GM12878 (cell line): ENCODE measurements at regions not wholly inside any gene's neighbourhood (a gene's known extent, or its start where the extent isn't known, plus 50 kb on each side); places are given as distances from the start of the nearest gene placed in this dataset.

Experiments
- ATAC-seq: fragments of 200-7000 bp; cut with Tn5 transposase; 3 replicates; pipeline ENCODE4 v1.9.1; 2020; ENCODE audit warnings: mild to moderate bottlenecking, moderate library complexity
- BruUV-seq: library from RNA; stranded (reverse); fragments of 400-500 nt; replicated peaks from 2 replicates; lab custom pipeline; 2021; lab: Mats Ljungman, UMichigan
- CTCF ChIA-PET: fragments of 300-600 bp; sonication (Branson Sonifier 250); formaldehyde crosslinking; extraction: SDS; loops from one replicate; lab custom pipeline; 2021; ENCODE audit warnings: inconsistent platforms; lab: Yijun Ruan, JAX
- POLR2A ChIA-PET: fragments of 350-600 bp; formaldehyde crosslinking; extraction: SDS; loops from one replicate; lab custom pipeline; 2021; ENCODE audit warnings: inconsistent platforms; lab: Charles Lee
- RAD21 ChIA-PET: fragments of 300-600 bp; sonication (Branson Sonifier 250); formaldehyde crosslinking; loops from one replicate; lab custom pipeline; 2023; ENCODE audit warnings: antibody characterized with exemption; ENCODE audit not compliant: unreplicated experiment; lab: Charles Lee
- SMC1A ChIA-PET: fragments of 300-600 bp; sonication (Branson Sonifier 250); formaldehyde crosslinking; loops from one replicate; lab custom pipeline; 2023; ENCODE audit not compliant: unreplicated experiment, uncharacterized antibody; lab: Charles Lee
- DNase-seq: peaks from one replicate; pipeline ENCODE4 v3.0.0-alpha.2; 2011; ENCODE audit warnings: low read depth, low spot score
- FAIRE-seq: peaks from 3 replicates; lab custom pipeline; 2011; peaks lifted over from hg19 to GRCh38; lab: Jason Lieb, UNC
- H2AFZ ChIP-seq: 2 replicates; pipeline ENCODE4 v1.6.0; 2011; ENCODE audit warnings: low read depth, low read length, control low read depth; ENCODE audit not compliant: control insufficient read depth
- H3K27ac ChIP-seq: 2 replicates; pipeline ENCODE4 v1.5.1; 2011; ENCODE audit warnings: control low read depth; ENCODE audit not compliant: control insufficient read depth, insufficient read depth
- H3K27me3 ChIP-seq, 2 experiments: replicated peaks in 1 of 2; 2 replicates each; pipeline versions ENCODE4 v1.6.0 to v1.6.1; 2011; ENCODE audit warnings: low read length in 1 of 2; ENCODE audit not compliant: control insufficient read depth in 2 of 2, insufficient read depth in 2 of 2
- H3K36me3 ChIP-seq, 2 experiments: 2 replicates each; pipeline ENCODE4 v1.5.1; 2011; ENCODE audit warnings: low read length in 1 of 2; ENCODE audit not compliant: control insufficient read depth in 2 of 2, insufficient read depth in 2 of 2
- H3K4me1 ChIP-seq: 2 replicates; pipeline ENCODE4 v1.6.1; 2011; ENCODE audit warnings: mild to moderate bottlenecking, low read length, moderate library complexity, mixed read lengths; ENCODE audit not compliant: control insufficient read depth, insufficient read depth
- H3K4me2 ChIP-seq: 2 replicates; pipeline ENCODE4 v1.6.0; 2011; ENCODE audit warnings: control low read depth; ENCODE audit not compliant: control insufficient read depth, insufficient read depth
- H3K4me3 ChIP-seq: fragments of 200-600 bp; sonication (generic); 2 replicates; pipeline ENCODE4 v1.5.1; 2016
- H3K79me2 ChIP-seq: 2 replicates; pipeline ENCODE4 v1.6.0; 2011; ENCODE audit warnings: low read length; ENCODE audit not compliant: control insufficient read depth, insufficient read depth
- H3K9ac ChIP-seq: 2 replicates; pipeline ENCODE4 v1.8.0; 2011; ENCODE audit warnings: low read length, control low read depth, mixed read lengths; ENCODE audit not compliant: control insufficient read depth, insufficient read depth
- H3K9me3 ChIP-seq: replicated peaks from 3 replicates; pipeline ENCODE4 v1.5.1; 2011; ENCODE audit warnings: mild to moderate bottlenecking, low read length; ENCODE audit not compliant: control insufficient read depth, insufficient read depth
- H4K20me1 ChIP-seq: 2 replicates; pipeline ENCODE4 v1.6.0; 2011; ENCODE audit not compliant: control insufficient read depth, insufficient read depth
- ASH2L ChIP-seq: fragments of 300-600, 200-600 bp; sonication (generic); IDR thresholded peaks from 2 replicates; pipeline ENCODE4 v1.6.1; 2017; ENCODE audit warnings: low read depth, mild to moderate bottlenecking, borderline replicate concordance
- CBX3 ChIP-seq: fragments of 200-600 bp; sonication (generic); IDR thresholded peaks from 2 replicates; pipeline ENCODE4 v1.6.1; 2016; ENCODE audit warnings: low read depth, borderline replicate concordance
- DPF2 ChIP-seq: fragments of 450-650 bp; IDR thresholded peaks from 2 replicates; pipeline ENCODE4 v1.6.1; 2017; ENCODE audit warnings: mild to moderate bottlenecking
- EED ChIP-seq: sonication (generic); IDR thresholded peaks from 2 replicates; pipeline ENCODE4 v1.6.1; 2016; ENCODE audit warnings: antibody characterized with exemption, low read depth
- EGR1 ChIP-seq, 2 experiments: IDR thresholded peaks; 1 replicate in 1 of 2; 2 replicates in 1 of 2; pipeline ENCODE4 v1.6.1; 2011 to 2012; ENCODE audit warnings: low read depth in 2 of 2, low read length in 2 of 2, borderline replicate concordance in 1 of 2, mild to moderate bottlenecking in 1 of 2, moderate library complexity in 1 of 2
- EP300 ChIP-seq, 2 experiments: fragments of 150-350 bp in 1 of 2; IDR thresholded peaks; 2 replicates each; pipeline ENCODE4 v1.6.1; 2011 to 2012; ENCODE audit warnings: low read depth in 2 of 2, low read length in 2 of 2, borderline replicate concordance in 1 of 2, improper control_type of control experiment in 1 of 2, inconsistent platforms in 1 of 2; ENCODE audit not compliant: control insufficient read depth in 1 of 2
- FOS ChIP-seq: IDR thresholded peaks from 3 replicates; pipeline ENCODE4 v1.6.1; 2011; ENCODE audit warnings: borderline replicate concordance; ENCODE audit not compliant: insufficient read length; ENCODE audit errors: extremely low read depth
- KAT2A ChIP-seq: conservative IDR thresholded peaks from 2 replicates; pipeline ENCODE4 v1.6.1; 2011; ENCODE audit warnings: low read depth, low read length; ENCODE audit not compliant: control insufficient read depth
- KDM1A ChIP-seq: fragments of 200-600 bp; sonication (generic); IDR thresholded peaks from 2 replicates; pipeline ENCODE4 v1.6.1; 2016; ENCODE audit warnings: borderline replicate concordance
- MEF2A ChIP-seq: IDR thresholded peaks from 2 replicates; pipeline ENCODE4 v1.6.1; 2011; ENCODE audit warnings: low read depth, mild to moderate bottlenecking, low read length, moderate library complexity; ENCODE audit not compliant: insufficient read depth
- NR2C2 ChIP-seq: IDR thresholded peaks from 2 replicates; pipeline ENCODE4 v1.6.1; 2011; ENCODE audit warnings: borderline replicate concordance, low read depth; ENCODE audit not compliant: control insufficient read depth, insufficient read length
- POLR2AphosphoS5 ChIP-seq: IDR thresholded peaks from 2 replicates; pipeline ENCODE4 v1.6.1; 2011; ENCODE audit warnings: mild to moderate bottlenecking, low read length, inconsistent platforms
- SIN3A ChIP-seq: IDR thresholded peaks from 2 replicates; pipeline ENCODE4 v1.6.1; 2012; ENCODE audit warnings: low read depth, low read length, improper control_type of control experiment
- SP1 ChIP-seq: IDR thresholded peaks from one replicate; pipeline ENCODE4 v1.6.1; 2011; ENCODE audit warnings: low read depth, low read length
- SUPT20H ChIP-seq: IDR thresholded peaks from 2 replicates; pipeline ENCODE4 v1.6.1; 2011; ENCODE audit warnings: low read depth, mild to moderate bottlenecking, low read length, moderate library complexity, borderline replicate concordance; ENCODE audit not compliant: control insufficient read depth
- WGBS: methylation state at CpG from one replicate; pipeline ENCODE4 v1.1.6; 2016; ENCODE audit warnings: low lambda C conversion rate; ENCODE audit not compliant: insufficient replicate concordance, insufficient coverage; ENCODE audit errors: missing lambda C conversion rate; 5-methylcytosine and 5-hydroxymethylcytosine counted together
- in situ Hi-C: fragments of 300-500 bp; cut with MboI; formaldehyde crosslinking; loops from 9 replicates; pipeline ENCODE4 v1.14.3; 2018; ENCODE audit warnings: mixed read lengths
- intact Hi-C: fragments of 100-400 bp; cut with micrococcal nuclease; formaldehyde crosslinking; loops from one replicate; pipeline ENCODE4 v1.14.2; 2022; ENCODE audit not compliant: unreplicated experiment
- TF ChIP-seq, protein P1 (sequence below): fragments of 450-650 bp; IDR thresholded peaks from 2 replicates; pipeline ENCODE4 v1.6.1; 2016; ENCODE audit warnings: mild to moderate bottlenecking
- TF ChIP-seq, protein P2 (sequence below): IDR thresholded peaks from 2 replicates; pipeline ENCODE4 v1.6.1; 2011; ENCODE audit warnings: borderline replicate concordance, low read depth, mild to moderate bottlenecking, moderate library complexity, mixed read lengths, low read length; ENCODE audit not compliant: insufficient read depth; ENCODE audit errors: extremely low read length
- TF ChIP-seq, protein P3 (sequence below): fragments of 450-650 bp; IDR thresholded peaks from 2 replicates; pipeline ENCODE4 v1.6.1; 2017; ENCODE audit warnings: mild to moderate bottlenecking, low read depth, inconsistent platforms; ENCODE audit not compliant: poor library complexity, severe bottlenecking
- TF ChIP-seq, protein P4 (sequence below): IDR thresholded peaks from 2 replicates; pipeline ENCODE4 v1.6.1; 2011; ENCODE audit warnings: low read depth, mild to moderate bottlenecking, low read length, moderate library complexity, borderline replicate concordance; ENCODE audit errors: extremely low read depth

DNA sequence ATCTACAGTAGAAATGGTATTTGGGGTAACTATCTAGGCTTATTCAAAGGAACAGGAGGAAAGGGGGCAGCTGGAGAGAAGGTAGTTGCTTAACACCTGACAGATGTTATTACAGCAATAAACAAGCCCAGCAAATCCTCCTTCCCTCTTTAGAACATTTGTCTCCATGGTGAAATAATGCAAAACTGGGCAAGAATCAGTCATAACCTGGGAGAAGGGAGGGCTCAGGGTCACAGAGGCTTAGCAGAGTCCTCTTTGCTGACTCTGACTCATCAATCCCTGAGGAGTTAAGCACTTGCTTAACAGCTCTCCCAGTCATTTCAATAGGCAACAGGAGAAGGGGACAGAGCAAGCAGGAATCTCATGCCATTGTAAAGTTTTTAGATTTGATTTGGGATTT, 230.3 kb downstream of the IBTK start (continued):
- no peak for TF ChIP-seq ASH2L
- no peak for TF ChIP-seq SIN3A
- no peak for TF ChIP-seq EGR1 (IDR thresholded peaks at IDR 0.05; ENCODE audit: borderline replicate concordance in 1 of 2, low read depth in 2 of 2, low read length in 2 of 2)
- no peak for TF ChIP-seq KAT2A
- TF ChIP-seq KDM1A: no peak

DNA sequence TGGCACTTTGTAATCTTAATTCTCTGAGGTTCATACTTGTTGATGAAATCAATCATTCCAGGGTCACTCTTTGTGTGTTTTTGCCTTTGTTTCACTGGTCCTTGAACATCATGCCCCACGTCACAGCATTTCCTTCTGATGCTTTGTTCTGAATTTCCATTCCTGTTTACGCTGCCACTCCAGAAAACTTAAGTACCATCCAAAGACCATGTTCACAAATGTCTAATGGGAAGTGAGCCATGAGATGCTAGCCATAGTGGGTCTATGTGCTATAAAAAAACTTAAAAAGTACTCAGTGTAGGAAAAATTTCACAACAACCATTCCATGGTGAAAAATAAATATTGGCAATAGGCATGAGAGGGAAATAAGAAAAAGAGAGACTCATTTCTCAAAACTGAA, 232.0 kb downstream of the IBTK start:
- no peaks in the 10 kb centered on the region for H3K27me3 ChIP-seq
- no peaks in the 10 kb centered on the region for H3K36me3 ChIP-seq
- H3K27ac ChIP-seq: no peak overlapping the region
- FAIRE-seq (no peak), DNase-seq (no peak), ATAC-seq (no peak)
- intact Hi-C loops: no loop called here
- H3K4me3 ChIP-seq: no peak overlapping the region
- TF ChIP-seq EED (no peak), EP300 (IDR thresholded peaks at IDR 0.05; ENCODE audit: borderline replicate concordance in 1 of 2, control insufficient read depth in 1 of 2, low read depth in 2 of 2, low read length in 2 of 2) (no peak), CBX3 (no peak), ASH2L (no peak), SP1 (no peak), SUPT20H (no peak), MEF2A (no peak), DPF2 (no peak), EGR1 (IDR thresholded peaks at IDR 0.05; ENCODE audit: borderline replicate concordance in 1 of 2, low read depth in 2 of 2, low read length in 2 of 2) (no peak), FOS (no peak), NR2C2 (no peak), POLR2AphosphoS5 (no peak)
- TF ChIP-seq, protein P1, sequence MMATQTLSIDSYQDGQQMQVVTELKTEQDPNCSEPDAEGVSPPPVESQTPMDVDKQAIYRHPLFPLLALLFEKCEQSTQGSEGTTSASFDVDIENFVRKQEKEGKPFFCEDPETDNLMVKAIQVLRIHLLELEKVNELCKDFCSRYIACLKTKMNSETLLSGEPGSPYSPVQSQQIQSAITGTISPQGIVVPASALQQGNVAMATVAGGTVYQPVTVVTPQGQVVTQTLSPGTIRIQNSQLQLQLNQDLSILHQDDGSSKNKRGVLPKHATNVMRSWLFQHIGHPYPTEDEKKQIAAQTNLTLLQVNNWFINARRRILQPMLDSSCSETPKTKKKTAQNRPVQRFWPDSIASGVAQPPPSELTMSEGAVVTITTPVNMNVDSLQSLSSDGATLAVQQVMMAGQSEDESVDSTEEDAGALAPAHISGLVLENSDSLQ: no peak
- TF ChIP-seq, protein P2, sequence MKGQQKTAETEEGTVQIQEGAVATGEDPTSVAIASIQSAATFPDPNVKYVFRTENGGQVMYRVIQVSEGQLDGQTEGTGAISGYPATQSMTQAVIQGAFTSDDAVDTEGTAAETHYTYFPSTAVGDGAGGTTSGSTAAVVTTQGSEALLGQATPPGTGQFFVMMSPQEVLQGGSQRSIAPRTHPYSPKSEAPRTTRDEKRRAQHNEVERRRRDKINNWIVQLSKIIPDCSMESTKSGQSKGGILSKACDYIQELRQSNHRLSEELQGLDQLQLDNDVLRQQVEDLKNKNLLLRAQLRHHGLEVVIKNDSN: no peak
- TF ChIP-seq, protein P3, sequence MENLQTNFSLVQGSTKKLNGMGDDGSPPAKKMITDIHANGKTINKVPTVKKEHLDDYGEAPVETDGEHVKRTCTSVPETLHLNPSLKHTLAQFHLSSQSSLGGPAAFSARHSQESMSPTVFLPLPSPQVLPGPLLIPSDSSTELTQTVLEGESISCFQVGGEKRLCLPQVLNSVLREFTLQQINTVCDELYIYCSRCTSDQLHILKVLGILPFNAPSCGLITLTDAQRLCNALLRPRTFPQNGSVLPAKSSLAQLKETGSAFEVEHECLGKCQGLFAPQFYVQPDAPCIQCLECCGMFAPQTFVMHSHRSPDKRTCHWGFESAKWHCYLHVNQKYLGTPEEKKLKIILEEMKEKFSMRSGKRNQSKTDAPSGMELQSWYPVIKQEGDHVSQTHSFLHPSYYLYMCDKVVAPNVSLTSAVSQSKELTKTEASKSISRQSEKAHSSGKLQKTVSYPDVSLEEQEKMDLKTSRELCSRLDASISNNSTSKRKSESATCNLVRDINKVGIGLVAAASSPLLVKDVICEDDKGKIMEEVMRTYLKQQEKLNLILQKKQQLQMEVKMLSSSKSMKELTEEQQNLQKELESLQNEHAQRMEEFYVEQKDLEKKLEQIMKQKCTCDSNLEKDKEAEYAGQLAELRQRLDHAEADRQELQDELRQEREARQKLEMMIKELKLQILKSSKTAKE: no peak
- TF ChIP-seq, protein P4, sequence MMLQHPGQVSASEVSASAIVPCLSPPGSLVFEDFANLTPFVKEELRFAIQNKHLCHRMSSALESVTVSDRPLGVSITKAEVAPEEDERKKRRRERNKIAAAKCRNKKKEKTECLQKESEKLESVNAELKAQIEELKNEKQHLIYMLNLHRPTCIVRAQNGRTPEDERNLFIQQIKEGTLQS: no peak
- H3K9ac ChIP-seq: no peak overlapping the region
- no peak overlapping the region for H3K4me2 ChIP-seq
- BruUV-seq: no TSS peak
- H2AFZ ChIP-seq: no peak overlapping the region
- H4K20me1 ChIP-seq: no peaks in the 10 kb centered on the region
- RAD21 ChIA-PET: no interaction called here
- SMC1A ChIA-PET: no interaction called here
- H3K4me1 ChIP-seq: no peaks in the 10 kb centered on the region
- no peaks in the 10 kb centered on the region for H3K79me2 ChIP-seq
- CTCF ChIA-PET: no interaction called here
- H3K9me3 ChIP-seq: no peaks in the 10 kb centered on the region
- in situ Hi-C loops: loop anchor here (25.0 kb wide), 2 partner anchors 1403 to 1803 kb away; no protein-coding TSS in a partner anchor
- POLR2A ChIA-PET: no interaction called here
- 0% methylated on average over 2 of the region's 2 CpGs for WGBS
